ENCODE measurements at regions not wholly inside any gene's neighbourhood (a gene's known extent, or its start where the extent isn't known, plus 50 kb on each side); places are given as distances from the start of the nearest gene placed in this dataset.

DNA sequence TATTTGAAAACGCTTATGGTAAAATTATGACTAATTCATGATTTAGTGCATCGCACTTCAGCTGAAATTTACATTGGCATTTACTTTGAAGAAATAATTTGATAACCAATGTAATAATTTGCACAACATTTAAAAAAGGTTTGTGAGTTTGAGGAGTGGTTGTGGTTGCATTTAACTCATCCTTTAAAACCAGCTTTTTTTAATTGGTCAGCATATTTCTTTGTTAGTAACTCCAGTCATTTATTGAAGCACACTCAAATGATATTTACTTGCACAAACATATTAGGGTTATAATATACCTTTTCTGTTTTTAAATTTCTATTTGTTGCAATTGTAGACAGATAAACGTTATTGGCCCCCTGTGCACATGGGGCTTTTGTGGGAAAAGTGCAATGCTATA is 78.1 kb upstream of the AHI1 start:
- no peak for DNase-seq (ENCODE audit: low spot score)
- TF ChIP-seq, protein P1, sequence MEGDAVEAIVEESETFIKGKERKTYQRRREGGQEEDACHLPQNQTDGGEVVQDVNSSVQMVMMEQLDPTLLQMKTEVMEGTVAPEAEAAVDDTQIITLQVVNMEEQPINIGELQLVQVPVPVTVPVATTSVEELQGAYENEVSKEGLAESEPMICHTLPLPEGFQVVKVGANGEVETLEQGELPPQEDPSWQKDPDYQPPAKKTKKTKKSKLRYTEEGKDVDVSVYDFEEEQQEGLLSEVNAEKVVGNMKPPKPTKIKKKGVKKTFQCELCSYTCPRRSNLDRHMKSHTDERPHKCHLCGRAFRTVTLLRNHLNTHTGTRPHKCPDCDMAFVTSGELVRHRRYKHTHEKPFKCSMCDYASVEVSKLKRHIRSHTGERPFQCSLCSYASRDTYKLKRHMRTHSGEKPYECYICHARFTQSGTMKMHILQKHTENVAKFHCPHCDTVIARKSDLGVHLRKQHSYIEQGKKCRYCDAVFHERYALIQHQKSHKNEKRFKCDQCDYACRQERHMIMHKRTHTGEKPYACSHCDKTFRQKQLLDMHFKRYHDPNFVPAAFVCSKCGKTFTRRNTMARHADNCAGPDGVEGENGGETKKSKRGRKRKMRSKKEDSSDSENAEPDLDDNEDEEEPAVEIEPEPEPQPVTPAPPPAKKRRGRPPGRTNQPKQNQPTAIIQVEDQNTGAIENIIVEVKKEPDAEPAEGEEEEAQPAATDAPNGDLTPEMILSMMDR (IDR thresholded peaks at IDR 0.05; ENCODE audit: borderline replicate concordance, control extremely low read depth, extremely low read depth, insufficient read depth, missing control alignments), result no peak
- in situ Hi-C loops (cut with MboI; ENCODE audit: low sequenced_read_pairs, unreplicated experiment), result no loop called here

DNA sequence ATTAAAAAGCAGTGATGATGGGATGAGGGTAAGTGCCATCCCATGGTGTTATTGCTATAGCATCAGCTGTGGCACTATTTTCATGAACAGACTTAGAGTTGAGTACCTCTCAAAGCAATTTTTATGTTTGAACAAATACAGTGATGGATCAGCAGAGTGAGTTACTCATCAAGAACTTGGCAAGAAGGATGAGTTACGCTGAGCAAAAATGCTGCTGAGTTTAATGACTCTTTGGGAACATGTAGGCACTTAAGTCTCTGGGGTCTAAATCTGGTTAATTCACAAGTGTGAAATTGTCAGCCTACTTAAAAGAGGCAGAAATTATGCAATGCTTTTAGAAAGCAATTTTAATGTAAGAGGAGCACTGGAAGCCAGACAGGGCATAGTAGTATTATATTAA is 78.5 kb upstream of the AHI1 start:
- DNase-seq (ENCODE audit: low spot score), result no peak
- in situ Hi-C loops (cut with MboI; ENCODE audit: low sequenced_read_pairs, unreplicated experiment), result no loop called here
- TF ChIP-seq, protein P1 (IDR thresholded peaks at IDR 0.05; ENCODE audit: borderline replicate concordance, control extremely low read depth, extremely low read depth, insufficient read depth, missing control alignments), result no peak

DNA sequence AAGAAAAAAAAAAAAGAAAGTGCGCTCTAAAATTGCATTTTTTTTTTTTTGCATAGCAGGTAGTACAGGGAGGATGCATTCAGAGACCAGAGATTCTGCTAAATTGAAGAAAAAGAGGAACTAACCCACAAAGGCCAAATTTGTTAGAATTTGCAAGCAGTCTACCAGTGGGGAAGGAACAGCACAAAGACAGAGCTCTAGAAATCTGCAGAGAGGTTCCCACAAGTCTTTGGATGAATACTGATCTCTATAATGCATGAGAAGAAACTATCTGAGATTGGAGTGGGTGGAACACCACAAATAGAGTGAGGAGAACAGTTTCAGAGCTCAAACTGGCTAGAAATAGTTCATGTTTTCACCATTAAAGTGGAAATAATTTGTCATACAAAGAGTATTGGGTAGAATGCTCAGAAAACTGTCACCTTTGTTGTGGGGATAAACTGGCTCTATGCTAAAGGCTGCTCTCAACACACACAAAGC is 79.6 kb upstream of the AHI1 start:
- TF ChIP-seq, protein P1 (IDR thresholded peaks at IDR 0.05; ENCODE audit: borderline replicate concordance, control extremely low read depth, extremely low read depth, insufficient read depth, missing control alignments), result no peak
- peak; percentile 54 for DNase-seq (ENCODE audit: low spot score)
- in situ Hi-C loops (cut with MboI; ENCODE audit: low sequenced_read_pairs, unreplicated experiment), result no loop called here

DNA sequence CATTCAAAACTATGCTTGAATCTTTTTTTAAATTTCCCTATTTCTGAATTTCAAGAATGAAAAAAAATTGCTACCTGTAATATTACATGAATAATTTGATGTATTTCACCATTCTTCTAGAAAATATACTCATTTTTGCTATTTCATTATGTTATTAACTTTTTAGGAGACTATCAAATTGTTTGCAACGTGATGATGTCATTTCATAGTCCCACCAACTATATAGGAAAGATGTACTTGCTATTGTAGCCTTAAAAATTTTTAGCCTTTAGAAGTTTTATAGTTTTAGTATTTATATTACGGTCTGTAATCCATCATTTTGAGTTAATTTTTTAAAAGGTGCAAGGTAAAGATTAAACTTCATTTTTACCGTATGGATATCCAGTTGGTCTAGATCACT is 81.4 kb upstream of the AHI1 start:
- TF ChIP-seq, protein P1 (IDR thresholded peaks at IDR 0.05; ENCODE audit: borderline replicate concordance, control extremely low read depth, extremely low read depth, insufficient read depth, missing control alignments), result no peak
- no peak for DNase-seq (ENCODE audit: low spot score)
- in situ Hi-C loops (cut with MboI; ENCODE audit: low sequenced_read_pairs, unreplicated experiment), result no loop called here

DNA sequence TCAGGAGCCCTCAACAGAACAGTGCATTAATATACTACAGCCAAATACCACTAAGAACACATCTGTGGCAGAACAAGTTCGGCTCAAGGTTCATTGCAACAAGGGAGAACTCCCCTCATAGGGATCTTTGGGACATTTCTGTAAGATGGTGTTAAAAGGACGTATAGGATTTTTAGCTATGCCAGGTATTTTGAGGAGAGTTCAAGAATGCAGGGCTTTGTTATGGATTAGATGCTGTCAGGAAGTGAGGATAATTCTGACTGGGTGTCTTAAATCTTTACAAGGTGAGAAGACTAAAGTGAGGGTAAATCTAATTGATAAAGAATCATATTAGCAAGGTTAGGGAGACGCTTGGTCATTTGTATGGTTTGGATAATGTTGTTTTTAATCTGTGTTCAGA is 83.7 kb upstream of the AHI1 start:
- in situ Hi-C loops (cut with MboI; ENCODE audit: low sequenced_read_pairs, unreplicated experiment), result no loop called here
- TF ChIP-seq, protein P1 (IDR thresholded peaks at IDR 0.05; ENCODE audit: borderline replicate concordance, control extremely low read depth, extremely low read depth, insufficient read depth, missing control alignments), result no peak
- DNase-seq (ENCODE audit: low spot score), result no peak

DNA sequence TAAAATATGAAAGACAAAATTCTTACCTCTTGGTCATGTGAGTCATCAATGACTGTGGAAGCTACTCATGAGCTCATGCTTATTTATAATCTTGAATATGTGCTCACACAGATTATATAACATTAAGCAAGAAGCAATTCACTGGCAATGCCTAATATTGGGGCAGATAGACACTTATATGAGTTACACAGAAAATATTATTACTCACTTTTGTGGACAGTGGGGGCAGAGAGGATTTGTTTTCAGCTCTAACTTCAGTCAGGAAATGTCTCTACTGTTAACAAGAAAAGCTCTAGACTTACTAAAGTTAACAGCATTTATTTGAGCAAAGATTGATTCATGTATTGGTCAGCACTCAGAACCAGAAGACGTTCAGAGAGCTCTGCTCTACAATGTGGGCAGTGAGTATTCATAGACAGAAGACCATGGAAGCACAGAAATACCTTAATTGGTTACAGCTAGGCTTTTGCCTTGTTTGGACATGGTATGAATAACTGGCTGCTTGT is 85.8 kb upstream of the AHI1 start:
- DNase-seq (ENCODE audit: low spot score), result no peak
- TF ChIP-seq, protein P1 (IDR thresholded peaks at IDR 0.05; ENCODE audit: borderline replicate concordance, control extremely low read depth, extremely low read depth, insufficient read depth, missing control alignments), result no peak
- in situ Hi-C loops (cut with MboI; ENCODE audit: low sequenced_read_pairs, unreplicated experiment), result no loop called here

Measured in GM13976 (cell line).